SK-N-MC (cell line): ENCODE measurements at regions not wholly inside any gene's neighbourhood (a gene's known extent, or its start where the extent isn't known, plus 50 kb on each side); places are given as distances from the start of the nearest gene placed in this dataset.

Experiments used
- FOXP2 ChIP-seq: optimal IDR thresholded peaks from 2 replicates; pipeline ENCODE3; 2011; ENCODE audit warnings: mild to moderate bottlenecking, moderate library complexity; ENCODE audit not compliant: insufficient read depth; ENCODE audit errors: extremely low read length, control extremely low read depth
- POLR2AphosphoS5 ChIP-seq: IDR thresholded peaks from 2 replicates; pipeline ENCODE4 v1.6.1; 2012; ENCODE audit warnings: mild to moderate bottlenecking, low read depth, low read length, borderline replicate concordance

DNA sequence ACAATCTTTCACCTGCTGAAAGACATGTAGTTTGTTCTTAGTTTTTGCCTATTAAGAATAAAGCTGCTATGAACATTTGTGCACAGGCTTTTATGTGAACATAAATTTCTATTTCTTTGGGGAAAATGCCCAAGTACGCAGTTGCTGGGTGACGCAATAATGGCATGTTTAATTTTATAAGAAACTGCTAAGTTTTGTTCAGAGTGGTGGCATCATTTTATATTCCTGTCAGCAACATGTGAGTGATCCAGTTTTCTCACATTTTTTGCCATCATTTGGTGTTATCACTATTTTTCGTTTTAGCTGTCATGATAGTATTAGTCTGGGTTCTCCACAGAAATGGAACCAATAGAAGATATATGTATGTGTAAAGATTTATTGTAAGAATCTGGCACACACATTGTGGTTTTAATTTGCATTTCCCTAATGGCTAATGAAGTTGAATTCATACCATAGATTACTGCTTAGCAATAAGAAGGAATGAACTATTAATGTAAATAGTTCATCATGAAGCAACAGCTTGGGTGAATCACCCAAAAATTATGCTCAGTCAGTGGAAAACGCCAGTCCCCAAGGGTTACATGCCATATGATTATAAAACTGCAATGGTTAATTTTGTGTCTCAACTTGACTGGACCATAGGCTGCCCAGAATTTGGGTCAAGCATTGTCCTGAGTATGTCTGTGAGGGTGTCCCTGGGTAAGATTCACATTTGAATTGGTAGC lies 358.6 kb downstream of the MSX2 start:
- no peak for TF ChIP-seq FOXP2
- no peak; the same call in 1 of the 2 replicates for TF ChIP-seq POLR2AphosphoS5
